MM.1S (cell line): ENCODE measurements at regions not wholly inside any gene's neighbourhood (a gene's known extent, or its start where the extent isn't known, plus 50 kb on each side); places are given as distances from the start of the nearest gene placed in this dataset.

Experiments
- EZH2phosphoT487 ChIP-seq: fragments of 300-600 bp; sonication (generic); IDR thresholded peaks from 2 replicates; pipeline ENCODE4 v1.6.1; 2018; ENCODE audit warnings: antibody characterized with exemption, low read length
- TF ChIP-seq, protein P1 (sequence below): fragments of 300-600 bp; sonication (generic); IDR thresholded peaks from 2 replicates; pipeline ENCODE4 v1.5.1; 2016; ENCODE audit warnings: antibody characterized with exemption, low read length, mixed read lengths

GRCh38 chr3:933326-933725 lies 159.5 kb upstream of the CNTN6 start:
- TF ChIP-seq, protein P1, sequence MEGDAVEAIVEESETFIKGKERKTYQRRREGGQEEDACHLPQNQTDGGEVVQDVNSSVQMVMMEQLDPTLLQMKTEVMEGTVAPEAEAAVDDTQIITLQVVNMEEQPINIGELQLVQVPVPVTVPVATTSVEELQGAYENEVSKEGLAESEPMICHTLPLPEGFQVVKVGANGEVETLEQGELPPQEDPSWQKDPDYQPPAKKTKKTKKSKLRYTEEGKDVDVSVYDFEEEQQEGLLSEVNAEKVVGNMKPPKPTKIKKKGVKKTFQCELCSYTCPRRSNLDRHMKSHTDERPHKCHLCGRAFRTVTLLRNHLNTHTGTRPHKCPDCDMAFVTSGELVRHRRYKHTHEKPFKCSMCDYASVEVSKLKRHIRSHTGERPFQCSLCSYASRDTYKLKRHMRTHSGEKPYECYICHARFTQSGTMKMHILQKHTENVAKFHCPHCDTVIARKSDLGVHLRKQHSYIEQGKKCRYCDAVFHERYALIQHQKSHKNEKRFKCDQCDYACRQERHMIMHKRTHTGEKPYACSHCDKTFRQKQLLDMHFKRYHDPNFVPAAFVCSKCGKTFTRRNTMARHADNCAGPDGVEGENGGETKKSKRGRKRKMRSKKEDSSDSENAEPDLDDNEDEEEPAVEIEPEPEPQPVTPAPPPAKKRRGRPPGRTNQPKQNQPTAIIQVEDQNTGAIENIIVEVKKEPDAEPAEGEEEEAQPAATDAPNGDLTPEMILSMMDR: no peak
- TF ChIP-seq EZH2phosphoT487: no peak
